Natural killer cell (primary cell): ENCODE measurements at regions not wholly inside any gene's neighbourhood (a gene's known extent, or its start where the extent isn't known, plus 50 kb on each side); places are given as distances from the start of the nearest gene placed in this dataset.

Experiments
- ATAC-seq, 3 donors: fragments of 150-1000 bp in 2 of 3; fragments of 200-7000 bp in 1 of 3; cut with Tn5 transposase; 1 replicate in 1 of 3; 2 replicates in 2 of 3; pipeline ENCODE4 v1.10.0; 2021; ENCODE audit warnings: mild to moderate bottlenecking in 2 of 3, moderate library complexity in 2 of 3
- DNase-seq, 2 donors: peaks; one replicate each; pipeline versions ENCODE4 v3.0.0 to v3.0.0-alpha.2; 2013 to 2021; ENCODE audit warnings: mixed read lengths in 1 of 2
- H3K27ac ChIP-seq: one replicate; pipeline ENCODE4 v1.5.1; 2013; ENCODE audit warnings: mild to moderate bottlenecking, low read length
- H3K27me3 ChIP-seq: one replicate; pipeline ENCODE4 v1.6.1; 2013; ENCODE audit warnings: low read length; ENCODE audit not compliant: control insufficient read depth, insufficient read depth
- H3K36me3 ChIP-seq: one replicate; pipeline ENCODE4 v1.6.1; 2013; ENCODE audit warnings: low read length; ENCODE audit not compliant: control insufficient read depth, insufficient read depth
- H3K4me1 ChIP-seq: one replicate; pipeline ENCODE4 v1.6.1; 2013; ENCODE audit warnings: low read length; ENCODE audit not compliant: control insufficient read depth, insufficient read depth
- H3K4me3 ChIP-seq: one replicate; pipeline ENCODE4 v1.5.1; 2013; ENCODE audit warnings: low read length
- H3K9me3 ChIP-seq: one replicate; pipeline ENCODE4 v1.6.1; 2013; ENCODE audit warnings: low read length; ENCODE audit not compliant: control insufficient read depth, insufficient read depth
- H3K27ac Mint-ChIP-seq, 2 donors: one replicate each; pipeline ENCODE4 v1.8.0; 2022; ENCODE audit warnings: mild to moderate bottlenecking in 2 of 2, mixed read lengths in 2 of 2, moderate library complexity in 1 of 2
- H3K27me3 Mint-ChIP-seq, 2 donors: one replicate each; pipeline ENCODE4 v1.8.0; 2022; ENCODE audit warnings: low read depth in 2 of 2, mixed read lengths in 2 of 2
- H3K36me3 Mint-ChIP-seq: one replicate; pipeline ENCODE4 v1.8.0; 2022; ENCODE audit warnings: mixed read lengths
- H3K4me1 Mint-ChIP-seq, 2 donors: one replicate each; pipeline ENCODE4 v1.8.0; 2022; ENCODE audit warnings: mixed read lengths in 2 of 2
- H3K4me3 Mint-ChIP-seq: one replicate; pipeline ENCODE4 v1.8.0; 2022; ENCODE audit warnings: mild to moderate bottlenecking, moderate library complexity, mixed read lengths
- H3K9me3 Mint-ChIP-seq, 2 donors: one replicate each; pipeline ENCODE4 v1.8.0; 2022; ENCODE audit warnings: mixed read lengths in 2 of 2
- WGBS: methylation state at CpG from one replicate; pipeline ENCODE4 v1.1.7; 2013; ENCODE audit warnings: missing lambda C conversion rate; ENCODE audit not compliant: insufficient coverage; 5-methylcytosine and 5-hydroxymethylcytosine counted together
- intact Hi-C: fragments of 100-400 bp; cut with micrococcal nuclease; formaldehyde crosslinking; loops from one replicate; pipeline ENCODE4 v1.14.2; 2022
- TF ChIP-seq, protein P1 (sequence below): fragments of 200-600 bp; IDR thresholded peaks from one replicate; pipeline ENCODE4 v1.8.0; 2022; ENCODE audit warnings: antibody characterized with exemption

- Histone ChIP-seq H3K27ac (no peak overlapping the region), H3K9me3 (peaks cover 53% of the 10 kb centered on the region), H3K27me3 (peaks cover 98% of the 10 kb centered on the region), H3K4me1 (peaks cover 29% of the 10 kb centered on the region), H3K4me3 (no peak overlapping the region), H3K36me3 (no peaks in the 10 kb centered on the region)
- 19% methylated on average over 33 of the region's 36 CpGs for WGBS
- Mint-ChIP-seq H3K27me3 (peaks cover 13 to 58% of the 10 kb centered on the region in 2 donors), H3K4me3 (no peak overlapping the region), H3K9me3 (peaks cover 3 to 12% of the 10 kb centered on the region in 2 donors), H3K4me1 (peaks cover 16 to 23% of the 10 kb centered on the region in 2 donors), H3K36me3 (peaks cover 36% of the 10 kb centered on the region), H3K27ac (peak overlapping the region in 1 of 2 donors; percentile 82)
- ATAC-seq (no peak), DNase-seq (peak in 1 of 2 donors; percentile 43)
- intact Hi-C loops = no loop called here
- TF ChIP-seq, protein P1, sequence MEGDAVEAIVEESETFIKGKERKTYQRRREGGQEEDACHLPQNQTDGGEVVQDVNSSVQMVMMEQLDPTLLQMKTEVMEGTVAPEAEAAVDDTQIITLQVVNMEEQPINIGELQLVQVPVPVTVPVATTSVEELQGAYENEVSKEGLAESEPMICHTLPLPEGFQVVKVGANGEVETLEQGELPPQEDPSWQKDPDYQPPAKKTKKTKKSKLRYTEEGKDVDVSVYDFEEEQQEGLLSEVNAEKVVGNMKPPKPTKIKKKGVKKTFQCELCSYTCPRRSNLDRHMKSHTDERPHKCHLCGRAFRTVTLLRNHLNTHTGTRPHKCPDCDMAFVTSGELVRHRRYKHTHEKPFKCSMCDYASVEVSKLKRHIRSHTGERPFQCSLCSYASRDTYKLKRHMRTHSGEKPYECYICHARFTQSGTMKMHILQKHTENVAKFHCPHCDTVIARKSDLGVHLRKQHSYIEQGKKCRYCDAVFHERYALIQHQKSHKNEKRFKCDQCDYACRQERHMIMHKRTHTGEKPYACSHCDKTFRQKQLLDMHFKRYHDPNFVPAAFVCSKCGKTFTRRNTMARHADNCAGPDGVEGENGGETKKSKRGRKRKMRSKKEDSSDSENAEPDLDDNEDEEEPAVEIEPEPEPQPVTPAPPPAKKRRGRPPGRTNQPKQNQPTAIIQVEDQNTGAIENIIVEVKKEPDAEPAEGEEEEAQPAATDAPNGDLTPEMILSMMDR = no peak
Observed at GRCh38 chr7:25860275-25861163, 291.5 kb upstream of the NFE2L3 start.

DNA sequence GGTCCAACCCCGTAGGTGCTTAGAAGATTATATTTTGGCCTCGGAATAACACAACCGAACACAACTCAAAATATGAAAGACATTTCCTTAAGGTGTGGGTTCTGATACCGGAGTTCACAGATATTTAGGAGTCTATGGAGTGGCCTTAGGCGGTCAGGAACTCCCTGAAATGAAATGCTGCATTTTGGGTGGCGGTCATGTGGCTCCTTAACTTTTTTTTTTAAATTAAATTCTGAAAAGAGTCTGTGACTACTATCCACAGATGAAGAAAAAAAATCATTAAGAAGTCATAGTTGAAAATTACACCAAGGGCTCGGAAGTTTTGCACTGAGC lies 290.9 kb upstream of the NFE2L3 start:
- no peak for ATAC-seq
- H3K9me3 Mint-ChIP-seq = peaks cover 3 to 12% of the 10 kb centered on the region in 2 donors
- TF ChIP-seq, protein P1 = no peak

GRCh38 chr7:25861601-25862260 lies 290.3 kb upstream of the NFE2L3 start:
- Mint-ChIP-seq H3K36me3 (peaks cover 39% of the 10 kb centered on the region), H3K27ac (peak overlapping the region; percentile 13 to 82), H3K27me3 (peaks cover 24 to 62% of the 10 kb centered on the region in 2 donors), H3K9me3 (peaks cover 3 to 12% of the 10 kb centered on the region in 2 donors), H3K4me3 (peak overlapping the region; percentile 67), H3K4me1 (peaks cover 16 to 23% of the 10 kb centered on the region in 2 donors)
- ATAC-seq (no peak), DNase-seq (peak in 1 of 2 donors; percentile 34)
- Histone ChIP-seq H3K4me1 (peaks cover 23% of the 10 kb centered on the region), H3K36me3 (no peaks in the 10 kb centered on the region), H3K4me3 (no peak overlapping the region), H3K9me3 (peaks cover 49% of the 10 kb centered on the region), H3K27me3 (peaks cover 98% of the 10 kb centered on the region), H3K27ac (no peak overlapping the region)
- WGBS = 3% methylated on average over 10 of the region's 15 CpGs
- TF ChIP-seq, protein P1 = no peak
- intact Hi-C loops = no loop called here

More for the DNA sequence above, 290.9 kb upstream of the NFE2L3 start:
- H3K4me1 ChIP-seq = peaks cover 29% of the 10 kb centered on the region
- no peak overlapping the region for H3K27ac ChIP-seq
- WGBS = 21% methylated on average over 3 of the region's 7 CpGs
- Mint-ChIP-seq H3K4me1 (peaks cover 16 to 23% of the 10 kb centered on the region in 2 donors), H3K4me3 (peak overlapping the region; percentile 67), H3K27ac (peak overlapping the region in 1 of 2 donors; percentile 82), H3K27me3 (peaks cover 19 to 59% of the 10 kb centered on the region in 2 donors), H3K36me3 (peaks cover 39% of the 10 kb centered on the region)
- DNase-seq = no peak
- H3K27me3 ChIP-seq = peaks cover 98% of the 10 kb centered on the region
- no peaks in the 10 kb centered on the region for H3K36me3 ChIP-seq
- H3K9me3 ChIP-seq = peaks cover 49% of the 10 kb centered on the region
- H3K4me3 ChIP-seq = no peak overlapping the region
- intact Hi-C loops = no loop called here
